ENCODE measurements at regions not wholly inside any gene's neighbourhood (a gene's known extent, or its start where the extent isn't known, plus 50 kb on each side); places are given as distances from the start of the nearest gene placed in this dataset.

GRCh38 chr4:19786616-19787015 is 465.1 kb upstream of the SLIT2 start:
- TF ChIP-seq CTCF (IDR thresholded peaks at IDR 0.05) (no peak), POLR2A (IDR thresholded peaks at IDR 0.05) (no peak)
